ENCODE measurements at regions not wholly inside any gene's neighbourhood (a gene's known extent, or its start where the extent isn't known, plus 50 kb on each side); places are given as distances from the start of the nearest gene placed in this dataset.

- TF ChIP-seq, protein P1, sequence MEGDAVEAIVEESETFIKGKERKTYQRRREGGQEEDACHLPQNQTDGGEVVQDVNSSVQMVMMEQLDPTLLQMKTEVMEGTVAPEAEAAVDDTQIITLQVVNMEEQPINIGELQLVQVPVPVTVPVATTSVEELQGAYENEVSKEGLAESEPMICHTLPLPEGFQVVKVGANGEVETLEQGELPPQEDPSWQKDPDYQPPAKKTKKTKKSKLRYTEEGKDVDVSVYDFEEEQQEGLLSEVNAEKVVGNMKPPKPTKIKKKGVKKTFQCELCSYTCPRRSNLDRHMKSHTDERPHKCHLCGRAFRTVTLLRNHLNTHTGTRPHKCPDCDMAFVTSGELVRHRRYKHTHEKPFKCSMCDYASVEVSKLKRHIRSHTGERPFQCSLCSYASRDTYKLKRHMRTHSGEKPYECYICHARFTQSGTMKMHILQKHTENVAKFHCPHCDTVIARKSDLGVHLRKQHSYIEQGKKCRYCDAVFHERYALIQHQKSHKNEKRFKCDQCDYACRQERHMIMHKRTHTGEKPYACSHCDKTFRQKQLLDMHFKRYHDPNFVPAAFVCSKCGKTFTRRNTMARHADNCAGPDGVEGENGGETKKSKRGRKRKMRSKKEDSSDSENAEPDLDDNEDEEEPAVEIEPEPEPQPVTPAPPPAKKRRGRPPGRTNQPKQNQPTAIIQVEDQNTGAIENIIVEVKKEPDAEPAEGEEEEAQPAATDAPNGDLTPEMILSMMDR (conservative IDR thresholded peaks at IDR 0.05): no peak
- TF ChIP-seq ZFX (IDR thresholded peaks at IDR 0.05): no peak
These were observed 83.5 kb upstream of the INHBA start for GRCh38 chr7:41786404-41786803.

Data from C4-2B (cell line).